Left lung (tissue), 4 donors: ENCODE measurements at regions not wholly inside any gene's neighbourhood (a gene's known extent, or its start where the extent isn't known, plus 50 kb on each side); places are given as distances from the start of the nearest gene placed in this dataset.

ENCODE experiments used
- ATAC-seq: fragments of 200-7000 bp; cut with Tn5 transposase; one replicate; pipeline ENCODE4 v1.9.1; 2020; ENCODE audit warnings: moderate library complexity
- DNase-seq, 4 donors: peaks; one replicate each; pipeline ENCODE4 v3.0.0-alpha.2; 2013 to 2020
- H3K27ac ChIP-seq, 2 donors: fragments of 200-600 bp; sonication (generic) in 1 of 2; one replicate each; pipeline versions ENCODE4 v1.5.0 to v1.8.0; 2020 to 2021
- H3K27me3 ChIP-seq, 2 donors: fragments of 200-600 bp; sonication (generic) in 1 of 2; one replicate each; pipeline versions ENCODE4 v1.5.0 to v1.8.0; 2020 to 2021
- H3K36me3 ChIP-seq, 2 donors: fragments of 200-600 bp; sonication (generic) in 1 of 2; one replicate each; pipeline versions ENCODE4 v1.5.0 to v1.8.0; 2020 to 2021
- H3K4me1 ChIP-seq, 2 donors: fragments of 200-600 bp; one replicate each; pipeline ENCODE4 v1.8.0; 2021
- H3K4me3 ChIP-seq, 2 donors: fragments of 200-600 bp; sonication (generic) in 1 of 2; one replicate each; pipeline versions ENCODE4 v1.5.0 to v1.8.0; 2020 to 2021; ENCODE audit warnings: mild to moderate bottlenecking in 1 of 2
- H3K9me3 ChIP-seq, 2 donors: fragments of 200-600 bp; sonication (generic) in 1 of 2; one replicate each; pipeline versions ENCODE4 v1.5.0 to v1.8.0; 2020 to 2021
- CTCF ChIP-seq, 2 donors: fragments of 200-600 bp; sonication (generic) in 1 of 2; IDR thresholded peaks; one replicate each; pipeline versions ENCODE4 v1.5.0 to v1.8.0; 2021; ENCODE audit warnings: antibody characterized with exemption in 2 of 2
- intact Hi-C, 2 donors: fragments of 100-400 bp; cut with DNase I; formaldehyde crosslinking; loops; one replicate each; pipeline versions ENCODE4 v1.11.2 to v1.14.2; 2022
- donor health status: DM: no; HTN: yes; CAD: no.
- donor health status: DM: no; HTN: no; CAD: no.

GRCh38 chr5:153159616-153160015, 330.9 kb upstream of the GRIA1 start:
- H3K27me3 ChIP-seq = no peaks in the 10 kb centered on the region
- intact Hi-C loops = no loop called here

GRCh38 chr5:153168241-153168640, 322.2 kb upstream of the GRIA1 start:
- H3K27ac ChIP-seq = no peak overlapping the region
- intact Hi-C loops = no loop called here
- ATAC-seq = no peak
- H3K4me1 ChIP-seq = no peaks in the 10 kb centered on the region
- no peaks in the 10 kb centered on the region for H3K36me3 ChIP-seq
- no peak for TF ChIP-seq CTCF (IDR thresholded peaks at IDR 0.05)
- no peak overlapping the region for H3K4me3 ChIP-seq
- H3K27me3 ChIP-seq = no peaks in the 10 kb centered on the region
- H3K9me3 ChIP-seq = no peaks in the 10 kb centered on the region
- DNase-seq = no peak

More at GRCh38 chr5:153159616-153160015, 330.9 kb upstream of the GRIA1 start:
- DNase-seq (no peak), ATAC-seq (no peak)
- no peak overlapping the region for H3K27ac ChIP-seq
- no peaks in the 10 kb centered on the region for H3K4me1 ChIP-seq
- no peaks in the 10 kb centered on the region for H3K36me3 ChIP-seq
- no peak for TF ChIP-seq CTCF (IDR thresholded peaks at IDR 0.05)
- H3K4me3 ChIP-seq = no peak overlapping the region
- H3K9me3 ChIP-seq = no peaks in the 10 kb centered on the region

- no peak overlapping the region for H3K4me3 ChIP-seq
- ATAC-seq = no peak
- H3K9me3 ChIP-seq = no peaks in the 10 kb centered on the region
- no peaks in the 10 kb centered on the region for H3K27me3 ChIP-seq
- no peak for DNase-seq
- intact Hi-C loops = no loop called here
- H3K27ac ChIP-seq = no peak overlapping the region
- TF ChIP-seq CTCF (IDR thresholded peaks at IDR 0.05) = no peak
- no peaks in the 10 kb centered on the region for H3K4me1 ChIP-seq
- H3K36me3 ChIP-seq = no peaks in the 10 kb centered on the region
Measured at GRCh38 chr5:153187503-153187902, 303.0 kb upstream of the GRIA1 start.

- no peak overlapping the region for H3K27ac ChIP-seq
- intact Hi-C loops = no loop called here
Measured at GRCh38 chr5:153206361-153206760, 284.1 kb upstream of the GRIA1 start.

GRCh38 chr5:153209016-153209415, 281.5 kb upstream of the GRIA1 start:
- H3K9me3 ChIP-seq = no peaks in the 10 kb centered on the region
- no peak for ATAC-seq
- intact Hi-C loops = no loop called here

More at GRCh38 chr5:153206361-153206760, 284.1 kb upstream of the GRIA1 start:
- Histone ChIP-seq H3K4me3 (no peak overlapping the region), H3K9me3 (no peaks in the 10 kb centered on the region), H3K27me3 (no peaks in the 10 kb centered on the region), H3K4me1 (no peaks in the 10 kb centered on the region), H3K36me3 (no peaks in the 10 kb centered on the region)
- no peak for ATAC-seq
- DNase-seq = no peak
- no peak for TF ChIP-seq CTCF (IDR thresholded peaks at IDR 0.05)

More at GRCh38 chr5:153209016-153209415, 281.5 kb upstream of the GRIA1 start:
- no peak overlapping the region for H3K4me3 ChIP-seq
- H3K27ac ChIP-seq = no peak overlapping the region
- no peak for DNase-seq
- no peaks in the 10 kb centered on the region for H3K4me1 ChIP-seq
- H3K36me3 ChIP-seq = no peaks in the 10 kb centered on the region
- no peak for TF ChIP-seq CTCF (IDR thresholded peaks at IDR 0.05)
- H3K27me3 ChIP-seq = no peaks in the 10 kb centered on the region
